Endothelial cell of umbilical vein (primary cell): ENCODE measurements at regions not wholly inside any gene's neighbourhood (a gene's known extent, or its start where the extent isn't known, plus 50 kb on each side); places are given as distances from the start of the nearest gene placed in this dataset.

Source experiments
- MYC ChIP-seq: IDR thresholded peaks from one replicate; pipeline ENCODE4 v1.6.1; 2011; ENCODE audit warnings: mild to moderate bottlenecking, low read depth, low read length
- POLR2A ChIP-seq: IDR thresholded peaks from 2 replicates; pipeline ENCODE4 v1.6.1; 2012; ENCODE audit warnings: low read depth, mild to moderate bottlenecking, control low read depth, low read length
- POLR2AphosphoS5 ChIP-seq: IDR thresholded peaks from 2 replicates; pipeline ENCODE4 v1.6.1; 2012; ENCODE audit warnings: low read depth, mild to moderate bottlenecking, control low read depth, low read length, moderate library complexity; ENCODE audit not compliant: insufficient read depth
- TF ChIP-seq, protein P1 (sequence below), 2 donors: IDR thresholded peaks; 1 replicate in 1 of 2; 2 replicates in 1 of 2; pipeline ENCODE4 v1.5.1; 2011; ENCODE audit warnings: low read length in 2 of 2, mild to moderate bottlenecking in 2 of 2, moderate library complexity in 2 of 2, control low read depth in 1 of 2, inconsistent platforms in 1 of 2, low read depth in 1 of 2; ENCODE audit not compliant: insufficient read depth in 1 of 2; ENCODE audit errors: extremely low read depth in 1 of 2
- TF ChIP-seq, protein P2 (sequence below): IDR thresholded peaks from 2 replicates; pipeline ENCODE4 v1.6.1; 2011; ENCODE audit not compliant: insufficient read depth, insufficient read length

DNA sequence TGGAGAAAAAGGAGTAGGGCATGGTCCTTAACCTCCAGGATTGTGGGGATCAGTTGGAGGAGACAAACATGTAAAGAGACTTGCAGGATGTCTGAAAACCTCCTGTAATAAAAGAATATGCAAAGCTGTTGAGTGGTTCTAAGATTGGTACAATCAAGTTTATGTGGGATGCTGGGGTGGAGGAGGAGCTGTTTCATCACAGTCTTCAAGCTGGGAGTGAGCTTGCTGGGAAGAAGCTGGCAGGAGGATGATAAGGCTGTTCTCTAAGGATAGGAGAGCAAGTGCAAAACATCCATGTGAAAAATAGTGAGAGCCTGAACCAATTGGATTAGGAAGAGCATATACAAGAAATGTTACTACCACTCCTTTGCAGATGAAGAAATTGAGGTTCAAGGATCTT lies 161.9 kb upstream of the CRIM1 start:
- TF ChIP-seq, protein P1, sequence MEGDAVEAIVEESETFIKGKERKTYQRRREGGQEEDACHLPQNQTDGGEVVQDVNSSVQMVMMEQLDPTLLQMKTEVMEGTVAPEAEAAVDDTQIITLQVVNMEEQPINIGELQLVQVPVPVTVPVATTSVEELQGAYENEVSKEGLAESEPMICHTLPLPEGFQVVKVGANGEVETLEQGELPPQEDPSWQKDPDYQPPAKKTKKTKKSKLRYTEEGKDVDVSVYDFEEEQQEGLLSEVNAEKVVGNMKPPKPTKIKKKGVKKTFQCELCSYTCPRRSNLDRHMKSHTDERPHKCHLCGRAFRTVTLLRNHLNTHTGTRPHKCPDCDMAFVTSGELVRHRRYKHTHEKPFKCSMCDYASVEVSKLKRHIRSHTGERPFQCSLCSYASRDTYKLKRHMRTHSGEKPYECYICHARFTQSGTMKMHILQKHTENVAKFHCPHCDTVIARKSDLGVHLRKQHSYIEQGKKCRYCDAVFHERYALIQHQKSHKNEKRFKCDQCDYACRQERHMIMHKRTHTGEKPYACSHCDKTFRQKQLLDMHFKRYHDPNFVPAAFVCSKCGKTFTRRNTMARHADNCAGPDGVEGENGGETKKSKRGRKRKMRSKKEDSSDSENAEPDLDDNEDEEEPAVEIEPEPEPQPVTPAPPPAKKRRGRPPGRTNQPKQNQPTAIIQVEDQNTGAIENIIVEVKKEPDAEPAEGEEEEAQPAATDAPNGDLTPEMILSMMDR (IDR thresholded peaks at IDR 0.05; ENCODE audit: extremely low read depth in 1 of 2, insufficient read depth in 1 of 2, low read depth in 1 of 2, low read length in 2 of 2), result no peak
- TF ChIP-seq MYC, result no peak
- no peak for TF ChIP-seq POLR2AphosphoS5
- no peak for TF ChIP-seq POLR2A
- TF ChIP-seq, protein P2, sequence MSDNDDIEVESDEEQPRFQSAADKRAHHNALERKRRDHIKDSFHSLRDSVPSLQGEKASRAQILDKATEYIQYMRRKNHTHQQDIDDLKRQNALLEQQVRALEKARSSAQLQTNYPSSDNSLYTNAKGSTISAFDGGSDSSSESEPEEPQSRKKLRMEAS, result no peak
